LNCaP clone FGC (cell line): ENCODE measurements at regions not wholly inside any gene's neighbourhood (a gene's known extent, or its start where the extent isn't known, plus 50 kb on each side); places are given as distances from the start of the nearest gene placed in this dataset.
"Not testable (repeated sequence)": the region's sequence is repeated elsewhere in the genome, so short reads cannot be mapped to it uniquely, and the experiment has no call there.

Experiments
- DNase-seq: peaks from one replicate; pipeline ENCODE4 v3.0.0-alpha.2; 2011; ENCODE audit warnings: low read depth
- H3K4me3 ChIP-seq: 2 replicates; pipeline ENCODE4 v1.5.1; 2011; ENCODE audit warnings: mild to moderate bottlenecking, low read depth, low read length, control low read depth
- CTCF ChIP-seq: IDR thresholded peaks from 2 replicates; pipeline ENCODE4 v1.5.1; 2012; ENCODE audit warnings: mild to moderate bottlenecking; ENCODE audit not compliant: control insufficient read depth, insufficient read depth; ENCODE audit errors: extremely low read depth

- no peak for TF ChIP-seq CTCF
- no peak overlapping the region for H3K4me3 ChIP-seq
- DNase-seq = no peak
These were observed 572.8 kb downstream of the TFAP2A start for GRCh38 chr6:9841886-9842725.

GRCh38 chr6:9834233-9834632 is 580.6 kb downstream of the TFAP2A start:
- no peak for TF ChIP-seq CTCF
- no peak for DNase-seq

GRCh38 chr6:9831783-9832182 is 583.1 kb downstream of the TFAP2A start:
- no peak for TF ChIP-seq CTCF

More at GRCh38 chr6:9834233-9834632, 580.6 kb downstream of the TFAP2A start:
- no peak overlapping the region for H3K4me3 ChIP-seq

GRCh38 chr6:9830808-9831207 is 584.1 kb downstream of the TFAP2A start:
- H3K4me3 ChIP-seq = no peak overlapping the region
- DNase-seq = no peak
- no peak for TF ChIP-seq CTCF

More at GRCh38 chr6:9831783-9832182, 583.1 kb downstream of the TFAP2A start:
- DNase-seq = no peak
- no peak overlapping the region for H3K4me3 ChIP-seq

GRCh38 chr6:9825526-9825925 is 589.3 kb downstream of the TFAP2A start:
- TF ChIP-seq CTCF = no peak
- DNase-seq = no peak
- H3K4me3 ChIP-seq = no peak overlapping the region

GRCh38 chr6:9810727-9811126 is 604.1 kb downstream of the TFAP2A start:
- not testable (repeated sequence) for H3K4me3 ChIP-seq, DNase-seq

GRCh38 chr6:9810286-9810685 is 604.6 kb downstream of the TFAP2A start:
- no peak for TF ChIP-seq CTCF
- H3K4me3 ChIP-seq = no peak overlapping the region
- DNase-seq = no peak
